Endodermal cell (in vitro differentiated cells): ENCODE measurements at regions not wholly inside any gene's neighbourhood (a gene's known extent, or its start where the extent isn't known, plus 50 kb on each side); places are given as distances from the start of the nearest gene placed in this dataset.

Experiments
- DNase-seq: peaks from one replicate; pipeline ENCODE4 v3.0.0-alpha.2; 2017
- H3K27ac ChIP-seq: 2 replicates; pipeline ENCODE4 v1.5.1; 2013; ENCODE audit warnings: mild to moderate bottlenecking, low read depth, low read length, moderate library complexity
- H3K27me3 ChIP-seq: 2 replicates; pipeline ENCODE4 v1.6.1; 2013; ENCODE audit warnings: mild to moderate bottlenecking, low read length, moderate library complexity; ENCODE audit not compliant: insufficient read depth, control insufficient read depth, poor library complexity, severe bottlenecking
- H3K36me3 ChIP-seq: 2 replicates; pipeline ENCODE4 v1.7.0; 2013; ENCODE audit warnings: mild to moderate bottlenecking, low read length, moderate library complexity; ENCODE audit not compliant: control insufficient read depth, insufficient read depth
- H3K4me1 ChIP-seq: one replicate; pipeline ENCODE4 v1.7.0; 2013; ENCODE audit warnings: low read length; ENCODE audit not compliant: control insufficient read depth, insufficient read depth
- H3K4me3 ChIP-seq: 2 replicates; pipeline ENCODE4 v1.5.1; 2013; ENCODE audit warnings: mild to moderate bottlenecking, low read length, moderate library complexity
- H3K9ac ChIP-seq: 2 replicates; pipeline ENCODE4 v1.6.1; 2013; ENCODE audit warnings: mild to moderate bottlenecking, low read length, moderate library complexity; ENCODE audit not compliant: poor library complexity, severe bottlenecking; ENCODE audit errors: extremely low read depth
- H3K9me3 ChIP-seq: 2 replicates; pipeline ENCODE4 v1.6.1; 2013; ENCODE audit warnings: mild to moderate bottlenecking, low read length, moderate library complexity; ENCODE audit not compliant: control insufficient read depth
- H3K27ac Mint-ChIP-seq: 2 replicates; pipeline ENCODE4 v1.8.0; 2020; ENCODE audit warnings: mixed read lengths
- H3K27me3 Mint-ChIP-seq: 2 replicates; pipeline ENCODE4 v1.8.0; 2021; ENCODE audit warnings: mild to moderate bottlenecking, mixed read lengths; ENCODE audit not compliant: insufficient read depth
- H3K36me3 Mint-ChIP-seq: 2 replicates; pipeline ENCODE4 v1.8.0; 2020; ENCODE audit warnings: low read depth, mixed read lengths
- H3K4me1 Mint-ChIP-seq: 2 replicates; pipeline ENCODE4 v1.8.0; 2020; ENCODE audit warnings: mixed read lengths
- H3K4me3 Mint-ChIP-seq: 2 replicates; pipeline ENCODE4 v1.8.0; 2020; ENCODE audit warnings: mild to moderate bottlenecking, moderate library complexity, mixed read lengths
- H3K9me3 Mint-ChIP-seq: 2 replicates; pipeline ENCODE4 v1.8.0; 2020; ENCODE audit warnings: mild to moderate bottlenecking, mixed read lengths
- CTCF ChIP-seq: fragments of 200-600 bp; sonication (generic); conservative IDR thresholded peaks from 2 replicates; pipeline ENCODE4 v1.5.0; 2021; ENCODE audit warnings: antibody characterized with exemption, mild to moderate bottlenecking
- WGBS, 2 experiments: methylation state at CpG; one replicate each; pipeline versions ENCODE4 v1.1.5 to v1.1.7; 2013; ENCODE audit warnings: missing lambda C conversion rate in 2 of 2, mixed read lengths in 1 of 2; ENCODE audit not compliant: insufficient coverage in 1 of 2, insufficient read length in 1 of 2; 5-methylcytosine and 5-hydroxymethylcytosine counted together

- no peak for DNase-seq
- Histone ChIP-seq H3K36me3 (no peaks in the 10 kb centered on the region), H3K9me3 (no peaks in the 10 kb centered on the region), H3K4me1 (no peaks in the 10 kb centered on the region), H3K9ac (no peak overlapping the region), H3K27ac (no peak overlapping the region), H3K27me3 (no peaks in the 10 kb centered on the region), H3K4me3 (no peak overlapping the region)
- H3K36me3 Mint-ChIP-seq = no peaks in the 10 kb centered on the region
- H3K4me1 Mint-ChIP-seq = no peaks in the 10 kb centered on the region
- no peaks in the 10 kb centered on the region for H3K9me3 Mint-ChIP-seq
- no peak overlapping the region for H3K4me3 Mint-ChIP-seq
- WGBS, 2 experiments = 91 to 100% methylated on average over 1 to 4 of the region's 4 CpGs
- H3K27ac Mint-ChIP-seq = no peak overlapping the region
- TF ChIP-seq CTCF = no peak
- H3K27me3 Mint-ChIP-seq = no peaks in the 10 kb centered on the region
Measured at GRCh38 chr13:29683041-29683440, 87.6 kb upstream of the SLC7A1 start.

- H3K9me3 ChIP-seq = no peaks in the 10 kb centered on the region
- no peaks in the 10 kb centered on the region for H3K36me3 ChIP-seq
- Mint-ChIP-seq H3K4me3 (no peak overlapping the region), H3K27me3 (no peaks in the 10 kb centered on the region), H3K36me3 (no peaks in the 10 kb centered on the region), H3K27ac (no peak overlapping the region), H3K4me1 (no peaks in the 10 kb centered on the region), H3K9me3 (no peaks in the 10 kb centered on the region)
- no peak for TF ChIP-seq CTCF
- no peaks in the 10 kb centered on the region for H3K27me3 ChIP-seq
- H3K4me3 ChIP-seq = no peak overlapping the region
- no peak overlapping the region for H3K27ac ChIP-seq
- DNase-seq = no peak
- 84 to 100% methylated on average over 1 to 3 of the region's 3 CpGs for WGBS, 2 experiments
- H3K9ac ChIP-seq = no peak overlapping the region
- H3K4me1 ChIP-seq = no peaks in the 10 kb centered on the region
Measured at GRCh38 chr13:29681864-29682263, 86.4 kb upstream of the SLC7A1 start.

- Mint-ChIP-seq H3K27ac (no peak overlapping the region), H3K9me3 (no peaks in the 10 kb centered on the region), H3K27me3 (no peaks in the 10 kb centered on the region), H3K36me3 (no peaks in the 10 kb centered on the region), H3K4me3 (no peak overlapping the region), H3K4me1 (no peaks in the 10 kb centered on the region)
- no peaks in the 10 kb centered on the region for H3K36me3 ChIP-seq
- no peaks in the 10 kb centered on the region for H3K4me1 ChIP-seq
- H3K27me3 ChIP-seq = no peaks in the 10 kb centered on the region
- 91 to 96% methylated on average over 8 of the region's 9 CpGs for WGBS, 2 experiments
- no peak overlapping the region for H3K4me3 ChIP-seq
- DNase-seq = no peak
- no peak overlapping the region for H3K9ac ChIP-seq
- no peaks in the 10 kb centered on the region for H3K9me3 ChIP-seq
- H3K27ac ChIP-seq = no peak overlapping the region
- TF ChIP-seq CTCF = no peak
Measured at GRCh38 chr13:29679396-29680053, 84.0 kb upstream of the SLC7A1 start.
